Mesenchymal stem cell (in vitro differentiated cells and primary cell): ENCODE measurements at regions not wholly inside any gene's neighbourhood (a gene's known extent, or its start where the extent isn't known, plus 50 kb on each side); places are given as distances from the start of the nearest gene placed in this dataset.

Experiments used
- DNase-seq: peaks from one replicate; pipeline ENCODE4 v3.0.0-alpha.2; 2013
- H2AFZ ChIP-seq: one replicate; pipeline ENCODE4 v1.6.1; 2013; ENCODE audit warnings: low read depth, mild to moderate bottlenecking, control low read depth, inconsistent platforms, low read length, moderate library complexity
- H2AK5ac ChIP-seq: 2 replicates; pipeline ENCODE4 v1.6.1; 2013; ENCODE audit warnings: low read length, moderate library complexity, mild to moderate bottlenecking, inconsistent platforms; ENCODE audit not compliant: severe bottlenecking
- H2BK120ac ChIP-seq: one replicate; pipeline ENCODE4 v1.6.1; 2013; ENCODE audit warnings: low read depth, mild to moderate bottlenecking, inconsistent platforms, low read length, moderate library complexity
- H2BK12ac ChIP-seq, 2 experiments: one replicate each; pipeline ENCODE4 v1.6.1; 2013; ENCODE audit warnings: inconsistent platforms in 2 of 2, low read length in 2 of 2, mild to moderate bottlenecking in 2 of 2, moderate library complexity in 2 of 2, control low read depth in 1 of 2
- H2BK15ac ChIP-seq: one replicate; pipeline ENCODE4 v1.6.1; 2013; ENCODE audit warnings: mild to moderate bottlenecking, low read depth, inconsistent platforms; ENCODE audit not compliant: poor library complexity, severe bottlenecking
- H2BK5ac ChIP-seq: 2 replicates; pipeline ENCODE4 v1.6.1; 2013; ENCODE audit warnings: low read depth, mild to moderate bottlenecking, low read length, control low read depth, inconsistent platforms; ENCODE audit not compliant: poor library complexity, severe bottlenecking
- H3K14ac ChIP-seq, 2 experiments: one replicate each; pipeline ENCODE4 v1.6.1; 2013; ENCODE audit warnings: inconsistent platforms in 2 of 2, low read length in 2 of 2, control low read depth in 1 of 2, mild to moderate bottlenecking in 1 of 2, moderate library complexity in 1 of 2
- H3K18ac ChIP-seq, 2 experiments: one replicate each; pipeline ENCODE4 v1.6.1; 2013; ENCODE audit warnings: inconsistent platforms in 2 of 2, low read length in 2 of 2, control low read depth in 1 of 2, low read depth in 1 of 2, mild to moderate bottlenecking in 1 of 2
- H3K23ac ChIP-seq, 2 experiments: one replicate each; pipeline ENCODE4 v1.6.1; 2013; ENCODE audit warnings: inconsistent platforms in 2 of 2, low read length in 2 of 2, mild to moderate bottlenecking in 2 of 2, moderate library complexity in 2 of 2, control low read depth in 1 of 2
- H3K27ac ChIP-seq: 2 replicates; pipeline ENCODE4 v1.5.1; 2013; ENCODE audit warnings: mild to moderate bottlenecking, moderate library complexity, low read length, control low read depth, inconsistent platforms; ENCODE audit not compliant: poor library complexity, severe bottlenecking
- H3K27me3 ChIP-seq, 2 experiments: 2 replicates each; pipeline versions ENCODE4 v1.6.1 to v1.7.0; 2013; ENCODE audit warnings: low read length in 2 of 2, mild to moderate bottlenecking in 2 of 2, moderate library complexity in 2 of 2, control low read depth in 1 of 2, inconsistent platforms in 1 of 2; ENCODE audit not compliant: control insufficient read depth in 1 of 2, insufficient read depth in 1 of 2
- H3K36me3 ChIP-seq, 2 experiments: 2 replicates each; pipeline versions ENCODE4 v1.6.1 to v1.7.0; 2013; ENCODE audit warnings: low read length in 2 of 2, control low read depth in 1 of 2, inconsistent platforms in 1 of 2, low read depth in 1 of 2, mild to moderate bottlenecking in 1 of 2; ENCODE audit not compliant: insufficient read depth in 2 of 2, control insufficient read depth in 1 of 2
- H3K4ac ChIP-seq, 2 experiments: one replicate each; pipeline ENCODE4 v1.6.1; 2013; ENCODE audit warnings: inconsistent platforms in 2 of 2, low read length in 2 of 2, mild to moderate bottlenecking in 2 of 2, moderate library complexity in 2 of 2, control low read depth in 1 of 2, low read depth in 1 of 2
- H3K4me1 ChIP-seq: 2 replicates; pipeline ENCODE4 v1.6.1; 2013; ENCODE audit warnings: low read depth, low read length, control low read depth; ENCODE audit not compliant: control insufficient read depth, insufficient read depth
- H3K4me2 ChIP-seq: 2 replicates; pipeline ENCODE4 v1.6.1; 2013; ENCODE audit warnings: low read length, mild to moderate bottlenecking, inconsistent platforms; ENCODE audit not compliant: poor library complexity, severe bottlenecking
- H3K4me3 ChIP-seq, 2 experiments: 2 replicates each; pipeline versions ENCODE4 v1.5.1 to v1.7.0; 2013; ENCODE audit warnings: low read length in 2 of 2, mild to moderate bottlenecking in 2 of 2, control low read depth in 1 of 2, low read depth in 1 of 2; ENCODE audit not compliant: insufficient read depth in 1 of 2
- H3K79me1 ChIP-seq: replicated peaks from 2 replicates; pipeline ENCODE4 v1.6.1; 2013; ENCODE audit warnings: mild to moderate bottlenecking, control low read depth, low read length, inconsistent platforms; ENCODE audit not compliant: poor library complexity, severe bottlenecking
- H3K9ac ChIP-seq: 2 replicates; pipeline ENCODE4 v1.7.0; 2013; ENCODE audit warnings: mild to moderate bottlenecking, low read length, moderate library complexity
- H3K9me3 ChIP-seq: 2 replicates; pipeline ENCODE4 v1.7.0; 2013; ENCODE audit warnings: mild to moderate bottlenecking, low read length; ENCODE audit not compliant: control insufficient read depth
- H4K8ac ChIP-seq: one replicate; pipeline ENCODE4 v1.6.1; 2013; ENCODE audit warnings: inconsistent platforms, mild to moderate bottlenecking, low read length, moderate library complexity
- H4K91ac ChIP-seq: one replicate; pipeline ENCODE4 v1.6.1; 2013; ENCODE audit warnings: mild to moderate bottlenecking, low read length, inconsistent platforms
- WGBS: methylation state at CpG from one replicate; pipeline ENCODE4 v1.1.7; 2013; ENCODE audit warnings: mixed read lengths; 5-methylcytosine and 5-hydroxymethylcytosine counted together

- no peak overlapping the region for H3K14ac ChIP-seq
- no peak for DNase-seq
- H3K36me3 ChIP-seq, result no peaks in the 10 kb centered on the region
- H2AFZ ChIP-seq, result no peak overlapping the region
- H3K4ac ChIP-seq, result no peak overlapping the region
- no peak overlapping the region for H3K4me2 ChIP-seq
- no peaks in the 10 kb centered on the region for H3K27me3 ChIP-seq
- no peak overlapping the region for H2AK5ac ChIP-seq
- no peak overlapping the region for H3K9ac ChIP-seq
- H3K4me1 ChIP-seq, result no peaks in the 10 kb centered on the region
- no peak overlapping the region for H4K8ac ChIP-seq
- H2BK15ac ChIP-seq, result no peak overlapping the region
- H3K18ac ChIP-seq, result no peak overlapping the region
- H2BK120ac ChIP-seq, result no peak overlapping the region
- 80% methylated on average over 3 of the region's 6 CpGs for WGBS
- no peak overlapping the region for H4K91ac ChIP-seq
- no peak overlapping the region for H2BK5ac ChIP-seq
- H3K79me1 ChIP-seq, result no peaks in the 10 kb centered on the region
- no peak overlapping the region for H3K27ac ChIP-seq
- no peak overlapping the region for H3K4me3 ChIP-seq
- no peak overlapping the region for H3K23ac ChIP-seq
- H3K9me3 ChIP-seq, result no peaks in the 10 kb centered on the region
- no peak overlapping the region for H2BK12ac ChIP-seq
These were observed 318.8 kb upstream of the NEGR1 start for GRCh38 chr1:72601035-72601674.

- H2AK5ac ChIP-seq, result no peak overlapping the region
- H4K8ac ChIP-seq, result no peak overlapping the region
- no peak overlapping the region for H3K4me2 ChIP-seq
- no peak overlapping the region for H3K4ac ChIP-seq
- H3K4me3 ChIP-seq, result no peak overlapping the region
- H3K18ac ChIP-seq, result no peak overlapping the region
- no peak overlapping the region for H2BK12ac ChIP-seq
- H2BK120ac ChIP-seq, result no peak overlapping the region
- H3K79me1 ChIP-seq, result no peaks in the 10 kb centered on the region
- no peaks in the 10 kb centered on the region for H3K27me3 ChIP-seq
- no peaks in the 10 kb centered on the region for H3K4me1 ChIP-seq
- H3K14ac ChIP-seq, result no peak overlapping the region
- H4K91ac ChIP-seq, result no peak overlapping the region
- H2BK15ac ChIP-seq, result no peak overlapping the region
- DNase-seq, result no peak
- no peak overlapping the region for H2AFZ ChIP-seq
- H3K36me3 ChIP-seq, result no peaks in the 10 kb centered on the region
- H2BK5ac ChIP-seq, result no peak overlapping the region
- no peak overlapping the region for H3K23ac ChIP-seq
- no peak overlapping the region for H3K27ac ChIP-seq
- H3K9me3 ChIP-seq, result no peaks in the 10 kb centered on the region
- WGBS, result 92% methylated on average over 5 of the region's 8 CpGs
- H3K9ac ChIP-seq, result no peak overlapping the region
These were observed 303.8 kb upstream of the NEGR1 start for GRCh38 chr1:72586023-72586685.

- H3K9me3 ChIP-seq, result no peaks in the 10 kb centered on the region
- H3K4me1 ChIP-seq, result no peaks in the 10 kb centered on the region
- H3K4me3 ChIP-seq, result no peak overlapping the region
- no peak for DNase-seq
- H3K23ac ChIP-seq, result no peak overlapping the region
- H3K18ac ChIP-seq, result no peak overlapping the region
- 50% methylated on average over 1 of the region's 2 CpGs for WGBS
- H3K27ac ChIP-seq, result no peak overlapping the region
- H2BK120ac ChIP-seq, result no peak overlapping the region
- no peak overlapping the region for H2BK5ac ChIP-seq
- no peaks in the 10 kb centered on the region for H3K79me1 ChIP-seq
- no peak overlapping the region for H3K4ac ChIP-seq
- no peaks in the 10 kb centered on the region for H3K27me3 ChIP-seq
- H3K9ac ChIP-seq, result no peak overlapping the region
- no peak overlapping the region for H2AFZ ChIP-seq
- H4K8ac ChIP-seq, result no peak overlapping the region
- H4K91ac ChIP-seq, result no peak overlapping the region
- no peak overlapping the region for H3K4me2 ChIP-seq
- H3K14ac ChIP-seq, result no peak overlapping the region
- H2AK5ac ChIP-seq, result no peak overlapping the region
- no peaks in the 10 kb centered on the region for H3K36me3 ChIP-seq
- H2BK15ac ChIP-seq, result no peak overlapping the region
- H2BK12ac ChIP-seq, result no peak overlapping the region
These were observed 297.3 kb upstream of the NEGR1 start for GRCh38 chr1:72579629-72580028.

GRCh38 chr1:72570815-72571214 is 288.5 kb upstream of the NEGR1 start:
- no peak overlapping the region for H2BK5ac ChIP-seq
- H3K9me3 ChIP-seq, result no peaks in the 10 kb centered on the region
- no peak overlapping the region for H3K27ac ChIP-seq
- H3K14ac ChIP-seq, result no peak overlapping the region
- no peak overlapping the region for H2AFZ ChIP-seq
- 67% methylated on average over 2 of the region's 2 CpGs for WGBS
- H2BK15ac ChIP-seq, result no peak overlapping the region
- H2AK5ac ChIP-seq, result no peak overlapping the region
- H2BK120ac ChIP-seq, result no peak overlapping the region
- no peak overlapping the region for H3K18ac ChIP-seq
- H3K4ac ChIP-seq, result no peak overlapping the region
- H4K91ac ChIP-seq, result no peak overlapping the region
- DNase-seq, result no peak
- H3K79me1 ChIP-seq, result no peaks in the 10 kb centered on the region
- no peak overlapping the region for H4K8ac ChIP-seq
- H2BK12ac ChIP-seq, result no peak overlapping the region
- no peak overlapping the region for H3K4me3 ChIP-seq
- no peaks in the 10 kb centered on the region for H3K27me3 ChIP-seq
- no peak overlapping the region for H3K9ac ChIP-seq
- no peak overlapping the region for H3K4me2 ChIP-seq
- no peaks in the 10 kb centered on the region for H3K4me1 ChIP-seq
- no peaks in the 10 kb centered on the region for H3K36me3 ChIP-seq
- no peak overlapping the region for H3K23ac ChIP-seq
